ENCODE measurements at regions not wholly inside any gene's neighbourhood (a gene's known extent, or its start where the extent isn't known, plus 50 kb on each side); places are given as distances from the start of the nearest gene placed in this dataset.

DNA sequence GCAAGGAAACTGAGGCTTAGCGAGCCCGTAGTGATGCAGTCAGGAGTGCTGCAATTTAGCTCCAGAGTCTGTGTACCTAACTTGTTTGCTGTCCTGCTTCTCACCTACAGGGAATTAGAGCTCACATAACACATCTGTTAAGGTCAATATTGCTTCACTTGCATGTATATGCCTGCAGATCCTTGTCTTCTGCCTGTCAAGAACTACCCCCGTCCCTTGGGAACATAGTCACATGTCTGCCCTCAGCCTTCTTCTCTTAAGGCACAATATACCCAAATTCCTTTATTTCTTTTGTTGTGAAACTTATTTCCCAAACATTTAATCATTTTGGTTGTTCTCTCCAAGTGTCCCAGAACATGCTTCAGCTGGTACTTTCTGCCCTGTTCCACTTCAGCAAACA is 103.3 kb upstream of the LEF1 start:
- no peak overlapping the region for H3K4me3 ChIP-seq
- no peaks in the 10 kb centered on the region for H3K9me3 ChIP-seq (ENCODE audit: low read depth)
- TF ChIP-seq, protein P1, sequence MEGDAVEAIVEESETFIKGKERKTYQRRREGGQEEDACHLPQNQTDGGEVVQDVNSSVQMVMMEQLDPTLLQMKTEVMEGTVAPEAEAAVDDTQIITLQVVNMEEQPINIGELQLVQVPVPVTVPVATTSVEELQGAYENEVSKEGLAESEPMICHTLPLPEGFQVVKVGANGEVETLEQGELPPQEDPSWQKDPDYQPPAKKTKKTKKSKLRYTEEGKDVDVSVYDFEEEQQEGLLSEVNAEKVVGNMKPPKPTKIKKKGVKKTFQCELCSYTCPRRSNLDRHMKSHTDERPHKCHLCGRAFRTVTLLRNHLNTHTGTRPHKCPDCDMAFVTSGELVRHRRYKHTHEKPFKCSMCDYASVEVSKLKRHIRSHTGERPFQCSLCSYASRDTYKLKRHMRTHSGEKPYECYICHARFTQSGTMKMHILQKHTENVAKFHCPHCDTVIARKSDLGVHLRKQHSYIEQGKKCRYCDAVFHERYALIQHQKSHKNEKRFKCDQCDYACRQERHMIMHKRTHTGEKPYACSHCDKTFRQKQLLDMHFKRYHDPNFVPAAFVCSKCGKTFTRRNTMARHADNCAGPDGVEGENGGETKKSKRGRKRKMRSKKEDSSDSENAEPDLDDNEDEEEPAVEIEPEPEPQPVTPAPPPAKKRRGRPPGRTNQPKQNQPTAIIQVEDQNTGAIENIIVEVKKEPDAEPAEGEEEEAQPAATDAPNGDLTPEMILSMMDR (IDR thresholded peaks at IDR 0.05; ENCODE audit: low read depth, low read length), result no peak
- no peaks in the 10 kb centered on the region for H3K27me3 ChIP-seq
- H3K27ac ChIP-seq, result no peak overlapping the region
- no peak for DNase-seq (ENCODE audit: low read depth in 1 of 2, low spot score in 1 of 2)
- no peaks in the 10 kb centered on the region for H3K36me3 ChIP-seq
- peaks cover 4% of the 10 kb centered on the region for H3K4me1 ChIP-seq (ENCODE audit: low read depth)

DNA sequence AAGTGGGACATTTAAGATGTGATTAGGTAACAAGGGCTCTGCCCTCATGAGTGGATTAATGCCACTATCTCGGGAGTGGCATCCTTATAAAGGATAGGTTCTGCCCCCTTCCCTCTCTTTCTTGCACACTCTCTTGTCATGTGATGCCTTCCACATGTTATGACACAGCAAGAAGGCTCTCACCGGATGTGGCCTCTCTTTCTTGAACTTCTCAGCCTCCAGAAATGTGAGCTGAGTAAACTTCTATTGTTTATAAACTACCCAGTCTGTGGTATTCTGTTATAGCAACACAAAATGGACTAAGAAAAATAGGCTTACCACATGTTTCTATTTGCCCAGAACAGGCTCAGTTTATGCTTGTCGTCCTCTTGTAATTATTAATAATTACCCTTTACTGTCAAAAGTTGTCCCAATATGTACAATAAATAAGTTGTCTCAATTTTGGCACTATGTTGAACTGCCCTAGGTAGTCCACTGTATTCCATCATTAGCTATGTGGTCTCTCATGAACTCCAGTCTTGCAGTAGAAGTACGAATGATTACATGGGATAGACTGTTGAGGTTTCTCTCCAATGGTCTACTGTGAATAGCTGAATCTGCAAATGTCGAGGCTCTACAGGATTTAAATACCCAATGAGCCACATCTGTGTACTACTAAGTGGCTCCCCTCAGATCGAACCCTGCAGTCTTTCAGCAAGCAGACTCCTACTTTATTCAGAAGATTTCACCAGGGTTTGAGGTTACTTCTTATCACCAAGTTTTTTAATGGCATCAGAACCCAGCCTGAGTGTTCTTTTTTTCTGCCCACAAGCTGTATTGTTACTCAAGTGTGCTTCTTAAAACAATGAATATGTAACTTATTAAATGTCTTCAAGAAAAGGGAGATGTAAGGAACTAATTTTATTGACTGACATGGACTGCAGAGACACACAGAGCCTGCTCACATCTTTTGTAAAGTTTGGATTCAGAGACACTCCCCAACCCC is 102.0 kb upstream of the LEF1 start:
- H3K36me3 ChIP-seq, result no peaks in the 10 kb centered on the region
- peak in 1 of 2 donors; percentile 4 for DNase-seq (ENCODE audit: low read depth in 1 of 2, low spot score in 1 of 2)
- no peaks in the 10 kb centered on the region for H3K9me3 ChIP-seq (ENCODE audit: low read depth)
- H3K27me3 ChIP-seq, result no peaks in the 10 kb centered on the region
- TF ChIP-seq, protein P1 (IDR thresholded peaks at IDR 0.05; ENCODE audit: low read depth, low read length), result no peak
- no peak overlapping the region for H3K27ac ChIP-seq
- no peak overlapping the region for H3K4me3 ChIP-seq
- peaks cover 4% of the 10 kb centered on the region for H3K4me1 ChIP-seq (ENCODE audit: low read depth)

DNA sequence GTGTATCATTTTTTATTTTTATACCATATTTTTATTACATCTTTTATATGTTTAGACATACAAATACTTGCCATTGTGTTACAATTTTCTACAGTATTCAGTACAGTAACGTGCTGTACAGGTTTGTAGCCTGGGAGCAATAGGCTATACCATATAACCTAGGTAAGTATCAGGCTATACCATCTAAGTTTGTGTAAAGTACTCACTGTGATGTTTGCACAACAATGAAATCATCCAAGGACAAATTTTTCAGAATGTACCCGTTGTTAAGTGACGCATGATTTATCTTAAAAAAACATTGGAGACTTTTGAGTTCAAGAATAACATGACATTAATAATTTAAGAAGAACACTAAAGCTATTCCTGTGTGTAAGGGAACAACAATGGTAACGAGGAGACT is 96.0 kb upstream of the LEF1 start:
- Histone ChIP-seq H3K4me3 (no peak overlapping the region), H3K4me1 (ENCODE audit: low read depth) (peaks cover 4% of the 10 kb centered on the region), H3K36me3 (no peaks in the 10 kb centered on the region), H3K27ac (no peak overlapping the region), H3K27me3 (no peaks in the 10 kb centered on the region), H3K9me3 (ENCODE audit: low read depth) (no peaks in the 10 kb centered on the region)
- TF ChIP-seq, protein P1 (IDR thresholded peaks at IDR 0.05; ENCODE audit: low read depth, low read length), result no peak
- no peak for DNase-seq (ENCODE audit: low read depth in 1 of 2, low spot score in 1 of 2)

DNA sequence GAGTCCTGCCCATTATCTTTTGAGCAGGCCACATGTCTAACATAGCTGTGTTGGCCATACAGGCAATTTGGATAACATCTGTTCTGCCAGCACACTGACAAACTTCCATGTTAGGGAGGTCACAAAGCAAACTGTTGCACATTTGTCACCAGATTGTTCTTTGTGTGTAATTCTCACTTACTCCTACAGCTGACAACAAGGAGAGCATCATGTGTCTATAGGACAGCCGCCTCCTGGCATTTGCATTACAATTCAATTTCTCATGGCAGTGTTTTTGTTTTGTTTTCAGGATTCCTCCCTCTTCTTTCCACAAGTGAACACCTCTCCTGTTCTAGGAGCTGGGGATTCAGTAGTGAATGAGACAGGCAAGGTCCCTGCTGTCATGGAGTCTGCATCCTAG is 94.3 kb upstream of the LEF1 start:
- TF ChIP-seq, protein P1 (IDR thresholded peaks at IDR 0.05; ENCODE audit: low read depth, low read length), result no peak

DNA sequence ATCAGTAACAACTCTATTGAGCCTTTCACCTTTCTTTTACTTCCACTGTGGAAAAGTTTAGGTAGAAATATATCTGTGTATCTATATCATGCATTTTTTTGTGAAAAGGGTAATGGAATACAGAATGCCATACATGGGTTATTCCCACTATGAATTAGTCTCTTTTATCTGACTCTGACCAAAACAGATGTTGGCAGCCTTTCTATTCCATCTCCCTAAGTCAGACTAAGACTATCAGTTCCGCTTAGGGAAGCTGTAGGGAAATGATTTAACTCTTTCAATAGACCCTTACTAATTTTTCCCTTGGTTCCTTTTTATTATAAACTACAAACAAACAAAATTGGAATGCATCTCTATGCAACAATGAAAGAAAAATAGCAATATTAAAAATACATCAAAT is 92.3 kb upstream of the LEF1 start:
- no peaks in the 10 kb centered on the region for H3K36me3 ChIP-seq
- peaks cover 4% of the 10 kb centered on the region for H3K4me1 ChIP-seq (ENCODE audit: low read depth)
- no peak overlapping the region for H3K27ac ChIP-seq
- no peak for DNase-seq (ENCODE audit: low read depth in 1 of 2, low spot score in 1 of 2)
- TF ChIP-seq, protein P1 (IDR thresholded peaks at IDR 0.05; ENCODE audit: low read depth, low read length), result no peak
- H3K4me3 ChIP-seq, result no peak overlapping the region
- H3K27me3 ChIP-seq, result no peaks in the 10 kb centered on the region
- H3K9me3 ChIP-seq (ENCODE audit: low read depth), result no peaks in the 10 kb centered on the region

More for the DNA sequence above, 94.3 kb upstream of the LEF1 start:
- no peak overlapping the region for H3K27ac ChIP-seq
- no peaks in the 10 kb centered on the region for H3K36me3 ChIP-seq
- H3K27me3 ChIP-seq, result no peaks in the 10 kb centered on the region
- no peak overlapping the region for H3K4me3 ChIP-seq
- H3K4me1 ChIP-seq (ENCODE audit: low read depth), result peaks cover 4% of the 10 kb centered on the region
- no peak for DNase-seq (ENCODE audit: low read depth in 1 of 2, low spot score in 1 of 2)
- no peaks in the 10 kb centered on the region for H3K9me3 ChIP-seq (ENCODE audit: low read depth)

Data from cardiac muscle cell (in vitro differentiated cells and primary cell).